OCI-LY7 (cell line): ENCODE measurements at regions not wholly inside any gene's neighbourhood (a gene's known extent, or its start where the extent isn't known, plus 50 kb on each side); places are given as distances from the start of the nearest gene placed in this dataset.

Experiments
- BruUV-seq: library from RNA; stranded (reverse); fragments of 400-500 nt; replicated peaks from 2 replicates; lab custom pipeline; 2021; lab: Mats Ljungman, UMichigan
- CTCF ChIA-PET: fragments of 300-600 bp; sonication (Branson Sonifier 250); formaldehyde crosslinking; loops from one replicate; lab custom pipeline; 2022; ENCODE audit warnings: antibody characterized with exemption; ENCODE audit not compliant: unreplicated experiment; lab: Charles Lee
- POLR2A ChIA-PET: fragments of 300-600 bp; sonication (Branson Sonifier 250); formaldehyde crosslinking; loops from one replicate; lab custom pipeline; 2022; ENCODE audit warnings: antibody characterized with exemption; lab: Charles Lee
- DNase-seq: peaks from one replicate; pipeline ENCODE4 v3.0.0-alpha.2; 2015; ENCODE audit warnings: low spot score
- H2AFZ ChIP-seq: fragments of 200-600 bp; sonication (generic), shearing (Covaris generic); 2 replicates; pipeline ENCODE4 v1.6.1; 2014; ENCODE audit warnings: mild to moderate bottlenecking, antibody characterized with exemption, low read length, moderate library complexity
- H3K27ac ChIP-seq: fragments of 200-600 bp; sonication (generic); 2 replicates; pipeline ENCODE4 v1.5.1; 2014; ENCODE audit warnings: mixed run types, low read depth, mild to moderate bottlenecking, moderate library complexity, low read length, inconsistent platforms; ENCODE audit not compliant: poor library complexity, severe bottlenecking
- H3K36me3 ChIP-seq: fragments of 200-600 bp; sonication (generic); 2 replicates; pipeline ENCODE4 v1.6.1; 2014; ENCODE audit warnings: mild to moderate bottlenecking, antibody characterized with exemption, low read length, moderate library complexity, mixed read lengths; ENCODE audit not compliant: insufficient read depth
- H3K4me1 ChIP-seq: fragments of 200-600 bp; sonication (generic); 2 replicates; pipeline ENCODE4 v1.5.1; 2014; ENCODE audit warnings: mild to moderate bottlenecking, low read length; ENCODE audit not compliant: insufficient read depth, poor library complexity, severe bottlenecking
- H3K4me2 ChIP-seq: fragments of 200-600 bp; sonication (generic); 2 replicates; pipeline ENCODE4 v1.6.1; 2014; ENCODE audit warnings: mild to moderate bottlenecking, low read length
- H3K4me3 ChIP-seq: fragments of 200-600 bp; sonication (generic); 2 replicates; pipeline ENCODE4 v1.5.1; 2014; ENCODE audit warnings: mild to moderate bottlenecking, low read depth, low read length; ENCODE audit not compliant: poor library complexity, severe bottlenecking
- H3K79me2 ChIP-seq: fragments of 200-600 bp; sonication (generic); 2 replicates; pipeline ENCODE4 v1.6.1; 2016; ENCODE audit warnings: low read depth, mild to moderate bottlenecking, low read length, moderate library complexity, mixed read lengths; ENCODE audit not compliant: insufficient read depth
- H3K9me2 ChIP-seq: fragments of 200-600 bp; sonication (generic); 2 replicates; pipeline ENCODE4 v1.6.1; 2016; ENCODE audit warnings: mild to moderate bottlenecking, low read length, mixed read lengths; ENCODE audit not compliant: insufficient read depth
- H3K9me3 ChIP-seq: fragments of 200-600 bp; sonication (generic); 2 replicates; pipeline ENCODE4 v1.6.1; 2014; ENCODE audit warnings: mild to moderate bottlenecking, mixed run types, low read length, mixed read lengths
- H4K20me1 ChIP-seq: fragments of 200-600 bp; sonication (generic); 2 replicates; pipeline ENCODE4 v1.6.1; 2014; ENCODE audit warnings: mild to moderate bottlenecking, antibody characterized with exemption, low read length, moderate library complexity, mixed read lengths; ENCODE audit not compliant: insufficient read depth
- EZH2phosphoT487 ChIP-seq: fragments of 200-600 bp; sonication (generic); IDR thresholded peaks from 2 replicates; pipeline ENCODE4 v1.6.1; 2018; ENCODE audit warnings: low read depth, borderline replicate concordance, mild to moderate bottlenecking, mixed run types, antibody characterized with exemption, low read length, moderate library complexity, mixed read lengths
- intact Hi-C: fragments of 100-400 bp; cut with micrococcal nuclease; formaldehyde crosslinking; loops from one replicate; pipeline ENCODE4 v1.10.0; 2022; ENCODE audit not compliant: unreplicated experiment
- TF ChIP-seq, protein P1 (sequence below): fragments of 200-600 bp; sonication (generic); conservative IDR thresholded peaks from 2 replicates; pipeline ENCODE4 v1.5.1; 2014; ENCODE audit warnings: mild to moderate bottlenecking, antibody characterized with exemption, low read length, moderate library complexity, mixed read lengths

- no peak overlapping the region for H3K27ac ChIP-seq
- no peaks in the 10 kb centered on the region for H3K36me3 ChIP-seq
- H3K4me3 ChIP-seq, result no peak overlapping the region
- H3K4me2 ChIP-seq, result no peak overlapping the region
- intact Hi-C loops, result no loop called here
- ChIA-PET CTCF (no interaction called here), POLR2A (no interaction called here)
- 0 out of 2 replicates have a peak, but pooled peaks cover 7% of the 10 kb centered on the region for H3K9me3 ChIP-seq
- H3K79me2 ChIP-seq, result no peaks in the 10 kb centered on the region
- no peak for DNase-seq
- H4K20me1 ChIP-seq, result no peaks in the 10 kb centered on the region
- no peak overlapping the region for H2AFZ ChIP-seq
- H3K9me2 ChIP-seq, result no peaks in the 10 kb centered on the region
- no TSS peak for BruUV-seq
- TF ChIP-seq EZH2phosphoT487, result no peak
- TF ChIP-seq, protein P1, sequence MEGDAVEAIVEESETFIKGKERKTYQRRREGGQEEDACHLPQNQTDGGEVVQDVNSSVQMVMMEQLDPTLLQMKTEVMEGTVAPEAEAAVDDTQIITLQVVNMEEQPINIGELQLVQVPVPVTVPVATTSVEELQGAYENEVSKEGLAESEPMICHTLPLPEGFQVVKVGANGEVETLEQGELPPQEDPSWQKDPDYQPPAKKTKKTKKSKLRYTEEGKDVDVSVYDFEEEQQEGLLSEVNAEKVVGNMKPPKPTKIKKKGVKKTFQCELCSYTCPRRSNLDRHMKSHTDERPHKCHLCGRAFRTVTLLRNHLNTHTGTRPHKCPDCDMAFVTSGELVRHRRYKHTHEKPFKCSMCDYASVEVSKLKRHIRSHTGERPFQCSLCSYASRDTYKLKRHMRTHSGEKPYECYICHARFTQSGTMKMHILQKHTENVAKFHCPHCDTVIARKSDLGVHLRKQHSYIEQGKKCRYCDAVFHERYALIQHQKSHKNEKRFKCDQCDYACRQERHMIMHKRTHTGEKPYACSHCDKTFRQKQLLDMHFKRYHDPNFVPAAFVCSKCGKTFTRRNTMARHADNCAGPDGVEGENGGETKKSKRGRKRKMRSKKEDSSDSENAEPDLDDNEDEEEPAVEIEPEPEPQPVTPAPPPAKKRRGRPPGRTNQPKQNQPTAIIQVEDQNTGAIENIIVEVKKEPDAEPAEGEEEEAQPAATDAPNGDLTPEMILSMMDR, result no peak
- H3K4me1 ChIP-seq, result peaks cover 17% of the 10 kb centered on the region
Observed at GRCh38 chrX:9337046-9337445, 127.8 kb upstream of the TBL1X start.

DNA sequence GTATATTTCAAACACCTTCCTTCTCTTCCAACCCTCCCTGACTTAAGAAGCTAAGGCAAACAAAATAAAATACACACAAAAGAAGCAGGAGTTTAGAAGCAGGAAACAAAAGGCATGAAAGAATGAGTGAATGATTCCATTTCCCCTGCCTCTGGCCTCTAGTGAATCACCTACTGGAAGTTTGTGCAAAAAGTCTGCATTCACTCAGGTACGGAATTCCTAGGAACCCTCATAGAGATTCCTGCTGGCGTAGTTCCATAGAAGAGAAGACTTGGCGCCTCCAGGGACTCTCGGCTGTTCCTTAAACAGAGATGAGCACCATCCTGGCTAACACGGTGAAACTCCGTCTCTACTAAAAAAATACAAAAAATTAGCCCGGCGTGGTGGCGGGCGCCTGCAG, 125.9 kb upstream of the TBL1X start:
- Histone ChIP-seq H3K9me3 (0 out of 2 replicates have a peak, but pooled peaks cover 7% of the 10 kb centered on the region), H3K79me2 (no peaks in the 10 kb centered on the region), H3K4me3 (no peak overlapping the region), H4K20me1 (no peaks in the 10 kb centered on the region), H3K4me2 (no peak overlapping the region), H3K36me3 (no peaks in the 10 kb centered on the region), H3K9me2 (no peaks in the 10 kb centered on the region), H2AFZ (no peak overlapping the region), H3K4me1 (peaks cover 17% of the 10 kb centered on the region), H3K27ac (no peak overlapping the region)
- BruUV-seq, result no TSS peak
- CTCF ChIA-PET, result no interaction called here
- no peak for TF ChIP-seq EZH2phosphoT487
- TF ChIP-seq, protein P1, result no peak
- intact Hi-C loops, result no loop called here
- no peak for DNase-seq
- POLR2A ChIA-PET, result no interaction called here

DNA sequence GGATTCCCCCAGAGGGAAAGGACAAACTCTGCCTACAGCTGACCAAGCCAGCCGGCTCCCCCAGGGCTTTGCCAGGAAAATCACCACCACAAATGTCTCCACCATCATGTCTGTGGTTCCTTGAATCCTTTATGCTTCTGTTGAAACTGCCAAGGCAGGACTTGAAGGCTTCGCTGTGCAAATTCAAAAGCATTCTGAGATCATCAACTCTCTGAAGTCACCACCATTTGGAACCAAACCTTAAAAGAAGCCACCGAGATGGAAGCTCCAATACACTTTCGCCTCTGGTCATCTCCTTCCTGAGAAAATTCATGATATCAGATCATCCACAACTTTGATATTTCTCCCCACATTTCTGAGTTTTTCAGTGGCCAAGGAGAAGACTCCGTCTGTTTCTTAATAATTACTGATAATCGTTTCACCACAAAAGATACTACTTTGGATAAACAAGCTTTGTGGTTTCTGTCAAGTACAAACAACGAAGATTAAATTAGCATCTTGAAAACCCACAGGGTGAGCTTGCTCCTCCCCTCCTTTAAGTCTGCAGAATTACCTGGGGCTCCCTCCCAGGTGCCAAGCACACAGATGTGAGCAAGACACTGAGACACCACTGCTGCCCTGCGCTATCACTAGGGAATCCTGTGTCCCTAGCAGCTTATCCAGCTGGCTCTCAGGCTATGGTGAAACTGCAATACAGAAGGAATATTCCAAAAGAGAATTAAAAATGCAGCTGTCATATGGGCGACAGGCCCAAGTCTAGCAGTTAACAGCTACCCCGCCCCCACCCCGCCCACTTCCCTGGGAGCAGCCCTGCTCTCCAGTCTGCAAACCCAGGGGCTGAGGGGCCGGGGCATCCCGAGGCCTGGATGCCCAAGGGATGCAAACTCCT, 125.0 kb upstream of the TBL1X start:
- Histone ChIP-seq H3K4me2 (peak overlapping the region; percentile 15; the same call in 1 of the 2 replicates), H3K79me2 (no peaks in the 10 kb centered on the region), H4K20me1 (no peaks in the 10 kb centered on the region), H3K9me3 (0 out of 2 replicates have a peak, but pooled peaks cover 7% of the 10 kb centered on the region), H3K9me2 (no peaks in the 10 kb centered on the region), H3K27ac (no peak overlapping the region), H2AFZ (no peak overlapping the region), H3K36me3 (no peaks in the 10 kb centered on the region), H3K4me1 (peaks cover 17% of the 10 kb centered on the region), H3K4me3 (no peak overlapping the region)
- intact Hi-C loops, result loop anchor here (5.0 kb wide), 1 partner anchor 122 kb away; no protein-coding TSS in a partner anchor
- no peak for DNase-seq
- no peak for TF ChIP-seq EZH2phosphoT487
- TF ChIP-seq, protein P1, result no peak
- CTCF ChIA-PET, result no interaction called here
- BruUV-seq, result no TSS peak
- POLR2A ChIA-PET, result no interaction called here
